ENCODE measurements at regions not wholly inside any gene's neighbourhood (a gene's known extent, or its start where the extent isn't known, plus 50 kb on each side); places are given as distances from the start of the nearest gene placed in this dataset.

DNA sequence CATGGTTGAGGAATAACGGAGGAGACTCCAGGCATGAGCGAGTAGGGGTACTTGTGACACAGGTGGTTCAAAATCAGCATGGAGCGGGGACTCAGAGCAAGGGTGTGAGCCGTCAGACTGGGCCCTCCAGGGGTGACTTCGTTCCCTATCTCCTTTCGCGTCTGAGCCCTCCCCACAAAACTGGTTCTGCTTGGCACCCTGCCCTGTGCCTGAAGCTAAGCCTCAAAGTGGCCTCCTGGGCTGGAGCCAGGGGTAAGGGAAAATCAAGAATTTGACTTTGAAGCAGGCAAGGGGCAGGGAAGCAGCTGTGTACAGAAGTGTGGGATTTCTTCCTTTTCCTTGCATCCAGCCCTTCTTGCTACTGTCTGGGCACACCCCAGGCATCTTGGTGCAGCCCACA is 331.5 kb upstream of the AJAP1 start:
- TF ChIP-seq, protein P1, sequence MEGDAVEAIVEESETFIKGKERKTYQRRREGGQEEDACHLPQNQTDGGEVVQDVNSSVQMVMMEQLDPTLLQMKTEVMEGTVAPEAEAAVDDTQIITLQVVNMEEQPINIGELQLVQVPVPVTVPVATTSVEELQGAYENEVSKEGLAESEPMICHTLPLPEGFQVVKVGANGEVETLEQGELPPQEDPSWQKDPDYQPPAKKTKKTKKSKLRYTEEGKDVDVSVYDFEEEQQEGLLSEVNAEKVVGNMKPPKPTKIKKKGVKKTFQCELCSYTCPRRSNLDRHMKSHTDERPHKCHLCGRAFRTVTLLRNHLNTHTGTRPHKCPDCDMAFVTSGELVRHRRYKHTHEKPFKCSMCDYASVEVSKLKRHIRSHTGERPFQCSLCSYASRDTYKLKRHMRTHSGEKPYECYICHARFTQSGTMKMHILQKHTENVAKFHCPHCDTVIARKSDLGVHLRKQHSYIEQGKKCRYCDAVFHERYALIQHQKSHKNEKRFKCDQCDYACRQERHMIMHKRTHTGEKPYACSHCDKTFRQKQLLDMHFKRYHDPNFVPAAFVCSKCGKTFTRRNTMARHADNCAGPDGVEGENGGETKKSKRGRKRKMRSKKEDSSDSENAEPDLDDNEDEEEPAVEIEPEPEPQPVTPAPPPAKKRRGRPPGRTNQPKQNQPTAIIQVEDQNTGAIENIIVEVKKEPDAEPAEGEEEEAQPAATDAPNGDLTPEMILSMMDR (IDR thresholded peaks at IDR 0.05; ENCODE audit: low read depth, low read length): no peak
- H3K4me3 ChIP-seq (ENCODE audit: low read depth, low read length): no peak overlapping the region

DNA sequence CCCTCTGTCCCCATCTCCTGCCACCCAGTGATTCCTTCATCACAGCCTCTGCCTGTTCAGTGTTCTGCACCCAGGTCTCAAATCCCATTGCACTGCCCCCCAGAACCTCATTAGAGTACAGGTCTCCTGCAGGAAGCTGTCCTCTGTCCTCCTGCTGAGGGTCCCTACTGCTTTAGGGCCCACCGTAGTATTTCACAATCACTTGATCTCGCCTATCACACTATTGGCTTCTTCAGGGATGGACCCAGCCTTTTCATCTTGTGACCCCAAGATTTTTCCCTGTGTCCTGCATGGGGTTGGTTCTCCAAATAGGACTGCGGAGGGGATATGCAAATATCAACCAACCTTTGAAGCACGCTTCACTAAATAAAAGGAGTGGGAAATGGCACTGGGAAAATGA is 331.1 kb upstream of the AJAP1 start:
- no peak overlapping the region for H3K4me3 ChIP-seq (ENCODE audit: low read depth, low read length)
- TF ChIP-seq, protein P1 (IDR thresholded peaks at IDR 0.05; ENCODE audit: low read depth, low read length): no peak

DNA sequence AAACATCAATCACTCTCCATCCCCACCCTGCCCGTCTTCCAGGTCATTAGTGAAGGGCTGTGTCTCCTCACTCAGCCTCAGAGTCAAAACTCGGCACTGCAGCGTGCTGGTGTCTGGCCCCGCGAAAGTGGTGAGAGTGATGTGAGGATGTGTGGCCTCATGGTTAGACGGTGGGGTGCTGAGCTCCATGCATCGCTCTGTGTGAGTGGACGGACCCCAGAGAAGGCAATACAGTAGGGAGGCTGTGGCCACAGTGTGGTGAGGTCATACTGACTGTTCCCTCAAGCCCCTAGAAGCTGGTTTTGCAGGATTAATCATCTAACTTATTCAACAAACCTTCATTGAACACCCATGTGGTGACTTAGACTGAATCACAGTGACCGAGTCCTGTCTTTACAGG is 329.9 kb upstream of the AJAP1 start:
- TF ChIP-seq, protein P1 (IDR thresholded peaks at IDR 0.05; ENCODE audit: low read depth, low read length): no peak
- H3K4me3 ChIP-seq (ENCODE audit: low read depth, low read length): no peak overlapping the region

DNA sequence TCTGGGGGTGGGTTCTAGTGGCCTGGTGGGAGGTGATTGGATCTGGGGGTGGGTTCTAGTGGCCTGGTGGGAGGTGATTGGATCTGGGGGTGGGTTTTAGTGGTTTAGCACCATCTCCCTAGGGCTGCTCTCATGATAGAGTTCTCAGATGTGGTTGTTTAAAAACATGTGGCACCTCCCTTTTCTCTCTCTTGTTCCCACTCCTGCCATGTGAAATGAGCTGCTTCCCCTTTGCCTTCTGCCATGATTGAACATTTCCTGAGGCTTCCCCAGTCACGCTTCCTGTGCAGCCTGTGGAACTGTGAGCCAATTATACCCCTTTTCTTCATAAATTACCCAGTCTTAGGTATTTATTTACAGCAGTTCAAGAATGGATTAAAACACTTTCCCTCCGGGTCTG is 327.3 kb upstream of the AJAP1 start:
- TF ChIP-seq, protein P1 (IDR thresholded peaks at IDR 0.05; ENCODE audit: low read depth, low read length): no peak

DNA sequence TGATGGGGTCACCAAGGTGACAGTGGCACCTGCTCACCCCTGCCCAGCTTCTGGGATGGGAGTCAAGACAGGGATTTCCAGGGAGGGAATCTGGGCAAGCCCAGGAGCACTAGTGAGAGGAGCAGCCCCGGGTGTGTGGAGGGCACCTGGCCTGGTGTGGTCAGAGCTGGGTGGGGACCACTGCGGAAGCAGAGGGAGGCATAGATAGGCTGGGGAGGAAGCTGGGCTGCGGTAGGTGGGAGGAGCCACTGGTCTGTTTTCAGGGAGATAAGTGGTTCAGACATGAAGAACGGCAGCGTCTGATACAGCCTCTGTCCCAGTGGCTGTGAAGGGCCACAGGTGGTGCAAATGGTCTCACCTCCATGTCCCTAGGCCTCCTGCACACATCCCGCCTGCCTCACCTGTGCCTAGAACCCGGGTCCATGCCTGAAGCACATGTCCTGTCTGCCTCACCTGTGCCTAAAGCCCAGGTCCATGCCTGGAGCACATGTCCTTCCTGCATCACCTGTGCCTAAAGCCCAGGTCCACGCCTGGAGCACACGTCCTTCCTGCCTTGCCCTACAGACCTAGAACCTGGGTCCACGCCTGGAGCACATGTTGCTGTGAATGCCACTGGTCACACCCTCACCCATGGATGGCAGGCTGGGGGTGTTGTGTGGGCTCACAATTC is 325.9 kb upstream of the AJAP1 start:
- no peak overlapping the region for H3K4me3 ChIP-seq (ENCODE audit: low read depth, low read length)
- TF ChIP-seq, protein P1 (IDR thresholded peaks at IDR 0.05; ENCODE audit: low read depth, low read length): no peak

More for the DNA sequence above, 327.3 kb upstream of the AJAP1 start:
- H3K4me3 ChIP-seq (ENCODE audit: low read depth, low read length): no peak overlapping the region

DNA sequence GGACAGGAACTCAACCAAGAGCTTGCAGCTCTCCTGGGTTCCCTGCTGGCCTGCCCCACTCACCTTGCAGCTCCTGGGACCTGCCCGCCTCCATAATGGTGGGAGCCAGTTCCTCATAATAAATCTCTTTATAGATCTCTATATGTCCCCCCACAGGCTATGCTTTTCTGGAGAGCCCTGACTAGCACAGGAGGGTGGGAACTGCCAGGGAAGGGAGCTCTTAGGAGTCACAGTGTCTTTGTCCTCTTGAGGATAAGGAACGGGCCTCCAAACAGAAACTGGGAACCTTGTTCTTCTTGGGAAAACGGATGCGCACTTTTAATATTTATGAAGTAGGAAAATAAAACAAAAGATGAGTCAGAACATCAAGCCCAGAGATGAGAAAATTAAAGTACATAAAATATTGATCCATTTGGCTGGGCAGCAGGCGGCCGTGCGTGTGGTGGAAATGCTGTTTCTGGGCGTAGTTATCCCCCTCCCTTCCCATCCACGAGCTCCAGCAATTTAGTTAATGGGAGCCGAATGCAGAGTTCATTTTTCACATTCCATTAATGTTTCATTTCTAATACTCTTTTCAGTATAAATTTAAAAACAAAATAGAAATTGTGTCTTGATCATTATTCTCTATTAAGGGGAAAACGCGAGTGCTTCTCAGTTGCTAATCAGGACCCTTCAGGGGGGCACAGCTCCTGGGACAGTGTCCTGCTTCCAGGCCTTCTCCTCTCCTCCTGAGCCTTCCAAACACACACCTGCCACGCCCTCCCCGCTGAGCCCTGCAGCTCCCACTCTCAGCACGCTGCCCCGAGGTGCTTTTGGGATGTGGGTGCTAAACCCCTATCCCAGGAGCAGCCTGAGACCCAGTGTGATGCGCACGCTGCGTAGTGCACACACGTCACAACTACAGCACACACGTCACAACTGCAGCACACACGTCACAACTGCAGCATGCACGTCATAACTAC is 323.3 kb upstream of the AJAP1 start:
- TF ChIP-seq, protein P1 (IDR thresholded peaks at IDR 0.05; ENCODE audit: low read depth, low read length): no peak
- no peak overlapping the region for H3K4me3 ChIP-seq (ENCODE audit: low read depth, low read length)

DNA sequence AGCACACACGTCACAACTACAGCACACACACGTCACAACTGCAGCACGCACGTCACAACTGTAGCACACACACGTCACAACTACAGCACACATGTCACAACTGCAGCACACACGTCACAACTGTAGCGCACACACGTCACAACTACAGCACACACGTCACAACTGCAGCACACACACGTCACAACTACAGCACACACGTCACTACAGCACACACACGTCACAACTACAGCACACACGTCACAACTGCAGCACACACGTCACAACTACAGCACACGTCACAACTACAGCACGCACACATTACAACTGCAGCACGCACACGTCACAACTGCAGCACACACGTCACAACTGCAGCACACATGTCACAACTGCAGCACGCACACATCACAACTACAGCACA is 322.6 kb upstream of the AJAP1 start:
- H3K4me3 ChIP-seq (ENCODE audit: low read depth, low read length): no peak overlapping the region
- TF ChIP-seq, protein P1 (IDR thresholded peaks at IDR 0.05; ENCODE audit: low read depth, low read length): no peak
